Suprapubic skin (tissue), 3 donors: ENCODE measurements at regions not wholly inside any gene's neighbourhood (a gene's known extent, or its start where the extent isn't known, plus 50 kb on each side); places are given as distances from the start of the nearest gene placed in this dataset.

ENCODE experiments used
- CTCF ChIP-seq, 2 donors: fragments of 200-600 bp in 1 of 2; fragments of 450-650 bp in 1 of 2; sonication (generic) in 1 of 2; IDR thresholded peaks; one replicate each; pipeline ENCODE4 v1.5.1; 2016 to 2019; ENCODE audit warnings: antibody characterized with exemption in 2 of 2, mild to moderate bottlenecking in 1 of 2, moderate library complexity in 1 of 2
- EP300 ChIP-seq: sonication (generic); formaldehyde crosslinking; IDR thresholded peaks from one replicate; pipeline ENCODE4 v1.6.1; 2017; ENCODE audit warnings: antibody characterized with exemption

GRCh38 chr2:503288-503999 is 173.8 kb downstream of the TMEM18 start:
- TF ChIP-seq CTCF (IDR thresholded peaks at IDR 0.05) (no peak), EP300 (no peak)
